ENCODE measurements at regions not wholly inside any gene's neighbourhood (a gene's known extent, or its start where the extent isn't known, plus 50 kb on each side); places are given as distances from the start of the nearest gene placed in this dataset.

DNA sequence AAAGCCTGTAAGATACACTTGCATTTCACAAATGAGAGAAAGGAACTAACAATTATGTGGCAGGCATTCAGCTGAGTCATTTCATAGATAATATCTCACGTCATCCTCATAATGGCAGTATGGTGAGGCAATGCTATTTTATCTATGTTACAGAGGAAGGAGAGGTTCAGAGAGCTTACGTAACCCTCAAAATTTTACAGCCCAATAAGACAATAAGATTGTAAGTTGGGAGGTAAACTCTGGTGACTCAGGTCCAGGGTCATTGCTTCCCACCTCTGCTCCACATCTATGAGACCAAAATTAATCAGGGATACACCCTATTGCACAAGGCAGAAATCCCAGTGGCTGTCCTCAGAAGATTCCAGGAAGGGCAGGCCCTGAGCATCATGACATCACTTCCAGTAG is 309.7 kb downstream of the NSG2 start:
- Mint-ChIP-seq H3K27me3 (ENCODE audit: unreplicated experiment) (peaks cover 7% of the 10 kb centered on the region), H3K27ac (ENCODE audit: unreplicated experiment) (no peak overlapping the region), H3K4me1 (ENCODE audit: low read depth, unreplicated experiment) (peaks cover 8% of the 10 kb centered on the region), H3K9me3 (ENCODE audit: low read depth, unreplicated experiment) (peaks cover 3% of the 10 kb centered on the region), H3K4me3 (ENCODE audit: low read depth, unreplicated experiment) (no peak overlapping the region), H3K36me3 (ENCODE audit: insufficient read depth, unreplicated experiment) (no peaks in the 10 kb centered on the region)
- TF ChIP-seq, protein P1, sequence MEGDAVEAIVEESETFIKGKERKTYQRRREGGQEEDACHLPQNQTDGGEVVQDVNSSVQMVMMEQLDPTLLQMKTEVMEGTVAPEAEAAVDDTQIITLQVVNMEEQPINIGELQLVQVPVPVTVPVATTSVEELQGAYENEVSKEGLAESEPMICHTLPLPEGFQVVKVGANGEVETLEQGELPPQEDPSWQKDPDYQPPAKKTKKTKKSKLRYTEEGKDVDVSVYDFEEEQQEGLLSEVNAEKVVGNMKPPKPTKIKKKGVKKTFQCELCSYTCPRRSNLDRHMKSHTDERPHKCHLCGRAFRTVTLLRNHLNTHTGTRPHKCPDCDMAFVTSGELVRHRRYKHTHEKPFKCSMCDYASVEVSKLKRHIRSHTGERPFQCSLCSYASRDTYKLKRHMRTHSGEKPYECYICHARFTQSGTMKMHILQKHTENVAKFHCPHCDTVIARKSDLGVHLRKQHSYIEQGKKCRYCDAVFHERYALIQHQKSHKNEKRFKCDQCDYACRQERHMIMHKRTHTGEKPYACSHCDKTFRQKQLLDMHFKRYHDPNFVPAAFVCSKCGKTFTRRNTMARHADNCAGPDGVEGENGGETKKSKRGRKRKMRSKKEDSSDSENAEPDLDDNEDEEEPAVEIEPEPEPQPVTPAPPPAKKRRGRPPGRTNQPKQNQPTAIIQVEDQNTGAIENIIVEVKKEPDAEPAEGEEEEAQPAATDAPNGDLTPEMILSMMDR (IDR thresholded peaks at IDR 0.05; ENCODE audit: unreplicated experiment), result no peak
- no peak for DNase-seq
- BruUV-seq (replicated peaks), result no TSS peak
- intact Hi-C loops (cut with micrococcal nuclease; ENCODE audit: unreplicated experiment), result no loop called here
- CTCF ChIA-PET, result interaction anchor here (1.1 kb wide), 1 partner anchor 59 kb away, joined by 3 read pairs; no protein-coding TSS in a partner anchor

DNA sequence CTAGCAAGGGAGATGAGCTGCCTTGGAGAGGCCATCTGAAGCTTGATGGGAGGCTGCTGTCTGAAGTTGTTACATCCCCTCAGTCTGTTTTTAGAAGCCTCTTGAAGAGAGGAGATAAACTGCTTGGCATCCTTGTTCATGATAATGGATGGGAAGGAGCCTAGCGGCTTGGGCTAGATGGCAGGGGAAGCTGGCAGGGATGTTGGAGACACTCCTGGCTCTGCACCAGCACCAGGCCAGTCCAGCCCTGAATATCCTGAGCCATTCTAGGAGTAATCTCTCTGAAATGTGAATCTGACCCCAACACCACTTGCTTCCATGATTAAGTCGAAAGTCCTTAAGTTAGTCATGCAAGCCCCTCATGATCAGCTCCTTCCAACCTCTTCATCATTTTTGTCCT is 310.5 kb downstream of the NSG2 start:
- CTCF ChIA-PET, result interaction anchor here (1.5 kb wide), 1 partner anchor 27 kb away, joined by 3 read pairs; no protein-coding TSS in a partner anchor
- H3K27ac Mint-ChIP-seq (ENCODE audit: unreplicated experiment), result no peak overlapping the region
- no peaks in the 10 kb centered on the region for H3K36me3 Mint-ChIP-seq (ENCODE audit: insufficient read depth, unreplicated experiment)
- TF ChIP-seq, protein P1 (IDR thresholded peaks at IDR 0.05; ENCODE audit: unreplicated experiment), result no peak
- H3K9me3 Mint-ChIP-seq (ENCODE audit: low read depth, unreplicated experiment), result no peaks in the 10 kb centered on the region
- BruUV-seq (replicated peaks), result no TSS peak
- intact Hi-C loops (cut with micrococcal nuclease; ENCODE audit: unreplicated experiment), result no loop called here
- no peak overlapping the region for H3K4me3 Mint-ChIP-seq (ENCODE audit: low read depth, unreplicated experiment)
- no peak for DNase-seq
- H3K27me3 Mint-ChIP-seq (ENCODE audit: unreplicated experiment), result no peaks in the 10 kb centered on the region
- H3K4me1 Mint-ChIP-seq (ENCODE audit: low read depth, unreplicated experiment), result peaks cover 8% of the 10 kb centered on the region

DNA sequence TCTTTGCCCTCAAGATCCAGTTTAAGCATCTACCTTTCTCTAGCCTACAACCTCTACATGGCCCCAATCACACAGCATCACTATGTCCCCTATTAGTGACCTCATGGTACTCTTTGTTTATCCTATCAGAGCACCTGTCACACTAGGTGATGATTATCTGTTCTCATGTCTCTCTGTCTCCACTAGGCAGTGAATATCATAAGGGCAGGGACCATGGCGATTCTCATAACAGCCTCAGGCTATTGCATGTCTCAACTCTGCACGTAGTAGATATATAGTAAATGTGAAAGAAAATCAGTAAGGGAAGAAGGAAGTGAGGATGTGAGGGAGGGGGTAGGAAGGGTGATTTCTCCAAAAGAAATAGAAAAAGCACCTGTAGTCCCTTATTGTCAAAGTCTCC is 311.0 kb downstream of the NSG2 start:
- peaks cover 8% of the 10 kb centered on the region for H3K4me1 Mint-ChIP-seq (ENCODE audit: low read depth, unreplicated experiment)
- H3K4me3 Mint-ChIP-seq (ENCODE audit: low read depth, unreplicated experiment), result no peak overlapping the region
- TF ChIP-seq, protein P1 (IDR thresholded peaks at IDR 0.05; ENCODE audit: unreplicated experiment), result no peak
- H3K36me3 Mint-ChIP-seq (ENCODE audit: insufficient read depth, unreplicated experiment), result no peaks in the 10 kb centered on the region
- H3K9me3 Mint-ChIP-seq (ENCODE audit: low read depth, unreplicated experiment), result no peaks in the 10 kb centered on the region
- CTCF ChIA-PET, result interaction anchor here (1.5 kb wide), 1 partner anchor 26 kb away, joined by 3 read pairs; no protein-coding TSS in a partner anchor
- no peaks in the 10 kb centered on the region for H3K27me3 Mint-ChIP-seq (ENCODE audit: unreplicated experiment)
- BruUV-seq (replicated peaks), result no TSS peak
- H3K27ac Mint-ChIP-seq (ENCODE audit: unreplicated experiment), result no peak overlapping the region
- DNase-seq, result no peak
- intact Hi-C loops (cut with micrococcal nuclease; ENCODE audit: unreplicated experiment), result no loop called here

DNA sequence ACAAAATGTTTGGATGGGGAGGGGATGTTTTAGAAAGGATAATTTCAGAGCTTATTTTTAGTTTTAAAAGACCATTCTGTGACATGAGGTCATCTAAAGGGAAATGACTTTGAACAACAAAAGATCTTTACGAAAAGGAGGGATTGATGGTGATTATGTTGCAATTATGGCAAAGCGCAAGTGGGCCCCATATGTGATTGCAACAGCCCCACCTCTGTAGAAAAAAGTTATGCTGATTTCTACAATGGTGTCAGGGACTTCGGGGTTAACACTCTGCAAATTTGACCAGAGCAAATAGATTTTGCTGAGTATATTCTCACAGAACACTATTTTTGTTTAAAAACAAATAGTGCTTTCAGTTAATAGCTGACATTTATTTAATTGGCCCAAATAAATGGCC is 312.8 kb downstream of the NSG2 start:
- BruUV-seq (replicated peaks), result no TSS peak

More for the DNA sequence above, 312.8 kb downstream of the NSG2 start:
- H3K27ac Mint-ChIP-seq (ENCODE audit: unreplicated experiment), result no peak overlapping the region
- H3K27me3 Mint-ChIP-seq (ENCODE audit: unreplicated experiment), result no peaks in the 10 kb centered on the region
- intact Hi-C loops (cut with micrococcal nuclease; ENCODE audit: unreplicated experiment), result no loop called here
- peaks cover 2% of the 10 kb centered on the region for H3K9me3 Mint-ChIP-seq (ENCODE audit: low read depth, unreplicated experiment)
- CTCF ChIA-PET, result interaction anchor here (1.3 kb wide), 1 partner anchor 18 kb away, joined by 3 read pairs; no protein-coding TSS in a partner anchor
- TF ChIP-seq, protein P1 (IDR thresholded peaks at IDR 0.05; ENCODE audit: unreplicated experiment), result no peak
- no peak for DNase-seq
- peaks cover 8% of the 10 kb centered on the region for H3K4me1 Mint-ChIP-seq (ENCODE audit: low read depth, unreplicated experiment)
- H3K4me3 Mint-ChIP-seq (ENCODE audit: low read depth, unreplicated experiment), result no peak overlapping the region
- H3K36me3 Mint-ChIP-seq (ENCODE audit: insufficient read depth, unreplicated experiment), result no peaks in the 10 kb centered on the region

All from Calu3 (cell line).